ENCODE measurements at regions not wholly inside any gene's neighbourhood (a gene's known extent, or its start where the extent isn't known, plus 50 kb on each side); places are given as distances from the start of the nearest gene placed in this dataset.

DNA sequence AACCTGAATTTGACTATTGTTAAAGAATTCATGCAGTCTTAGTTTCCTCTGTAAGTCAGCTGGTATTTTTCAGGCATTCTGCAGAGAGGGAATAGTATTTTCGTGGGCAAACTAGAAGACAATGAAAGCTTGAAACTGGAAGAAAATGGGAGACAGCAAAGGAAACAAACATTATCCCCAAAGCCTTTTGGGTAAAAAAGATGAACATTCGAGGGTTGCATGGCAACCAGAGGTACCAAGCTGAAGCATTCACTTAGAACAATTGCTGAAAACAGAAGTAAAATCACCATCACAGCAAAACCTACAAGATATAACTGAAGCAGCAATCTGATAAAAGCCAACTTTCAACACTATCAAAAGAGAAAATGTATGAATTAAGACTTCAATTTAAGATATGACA is 233.7 kb downstream of the SCG2 start:
- TF ChIP-seq REST (IDR thresholded peaks at IDR 0.05) (no peak), RAD21 (IDR thresholded peaks at IDR 0.05) (no peak), TAF1 (conservative IDR thresholded peaks at IDR 0.05) (no peak), EGR1 (IDR thresholded peaks at IDR 0.05; ENCODE audit: low read depth in 2 of 2) (no peak)
- TF ChIP-seq, protein P1, sequence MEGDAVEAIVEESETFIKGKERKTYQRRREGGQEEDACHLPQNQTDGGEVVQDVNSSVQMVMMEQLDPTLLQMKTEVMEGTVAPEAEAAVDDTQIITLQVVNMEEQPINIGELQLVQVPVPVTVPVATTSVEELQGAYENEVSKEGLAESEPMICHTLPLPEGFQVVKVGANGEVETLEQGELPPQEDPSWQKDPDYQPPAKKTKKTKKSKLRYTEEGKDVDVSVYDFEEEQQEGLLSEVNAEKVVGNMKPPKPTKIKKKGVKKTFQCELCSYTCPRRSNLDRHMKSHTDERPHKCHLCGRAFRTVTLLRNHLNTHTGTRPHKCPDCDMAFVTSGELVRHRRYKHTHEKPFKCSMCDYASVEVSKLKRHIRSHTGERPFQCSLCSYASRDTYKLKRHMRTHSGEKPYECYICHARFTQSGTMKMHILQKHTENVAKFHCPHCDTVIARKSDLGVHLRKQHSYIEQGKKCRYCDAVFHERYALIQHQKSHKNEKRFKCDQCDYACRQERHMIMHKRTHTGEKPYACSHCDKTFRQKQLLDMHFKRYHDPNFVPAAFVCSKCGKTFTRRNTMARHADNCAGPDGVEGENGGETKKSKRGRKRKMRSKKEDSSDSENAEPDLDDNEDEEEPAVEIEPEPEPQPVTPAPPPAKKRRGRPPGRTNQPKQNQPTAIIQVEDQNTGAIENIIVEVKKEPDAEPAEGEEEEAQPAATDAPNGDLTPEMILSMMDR (IDR thresholded peaks at IDR 0.05; ENCODE audit: low read depth, low read length, missing input control): no peak

Data from liver (tissue), 3 donors.